ENCODE measurements at regions not wholly inside any gene's neighbourhood (a gene's known extent, or its start where the extent isn't known, plus 50 kb on each side); places are given as distances from the start of the nearest gene placed in this dataset.

DNA sequence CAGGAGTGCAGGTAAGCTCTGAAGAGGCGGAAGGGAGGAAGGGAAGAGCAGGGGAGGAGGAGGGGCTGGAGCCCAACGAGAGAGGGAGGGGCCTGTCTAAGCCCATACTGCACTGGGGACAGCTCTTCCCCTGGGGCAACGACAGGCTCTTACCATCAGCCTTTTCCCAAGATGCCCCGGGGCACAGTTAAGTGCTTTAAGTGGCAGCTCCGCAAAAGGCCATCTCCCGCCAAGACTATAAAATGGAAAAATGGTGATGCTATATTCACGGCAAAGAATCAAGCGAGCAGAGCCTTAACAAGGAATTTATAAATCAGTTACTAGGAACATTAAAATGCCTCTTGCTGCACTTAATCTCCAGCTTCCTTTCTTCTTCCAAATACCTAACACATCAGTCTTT, 110.2 kb upstream of the NLRP1 start:
- Histone ChIP-seq H3K27ac (ENCODE audit: insufficient read depth, low read length) (no peak overlapping the region), H3K27me3 (ENCODE audit: control insufficient read depth, insufficient read depth, low read length) (peaks cover 2% of the 10 kb centered on the region; the same call in 1 of the 2 replicates), H3K79me1 (ENCODE audit: low read depth in 1 of 2, low read length in 2 of 2) (no peaks in the 10 kb centered on the region), H3K36me3 (ENCODE audit: control insufficient read depth, insufficient read depth, low read length) (no peaks in the 10 kb centered on the region), H2AFZ (replicated peaks; ENCODE audit: low read length, poor library complexity) (no peak overlapping the region), H2BK5ac (ENCODE audit: low read depth, low read length, poor library complexity, severe bottlenecking) (no peak overlapping the region), H3K56ac (ENCODE audit: extremely low read depth, insufficient read depth, low read length) (no peak overlapping the region), H2BK20ac (ENCODE audit: low read depth, low read length) (no peak overlapping the region), H2BK120ac (ENCODE audit: low read depth, low read length) (no peak overlapping the region), H3K4me1 (ENCODE audit: control insufficient read depth, insufficient read depth, low read length) (no peaks in the 10 kb centered on the region), H3K23ac (ENCODE audit: low read depth, low read length) (no peak overlapping the region), H3K9me3 (ENCODE audit: control insufficient read depth, insufficient read depth, low read length) (no peaks in the 10 kb centered on the region), H4K20me1 (ENCODE audit: insufficient read depth, low read length) (no peaks in the 10 kb centered on the region), H3K18ac (ENCODE audit: low read depth, low read length) (no peak overlapping the region), H2BK15ac (ENCODE audit: low read depth, low read length) (no peak overlapping the region), H3K4ac (ENCODE audit: low read depth, low read length) (no peak overlapping the region), H3K9me1 (ENCODE audit: insufficient read depth, low read length) (no peaks in the 10 kb centered on the region), H3K4me3 (ENCODE audit: insufficient read depth, low read depth, low read length) (no peak overlapping the region), H3K14ac (replicated peaks; ENCODE audit: low read depth, low read length) (no peak overlapping the region), H4K5ac (ENCODE audit: low read depth, low read length) (no peak overlapping the region), H3K4me2 (ENCODE audit: low read depth, low read length) (no peak overlapping the region), H4K8ac (ENCODE audit: low read depth in 2 of 2, low read length in 2 of 2) (no peak overlapping the region), H2AK9ac (replicated peaks; ENCODE audit: low read depth, low read length, poor library complexity) (no peak overlapping the region), H4K91ac (ENCODE audit: insufficient read depth, low read depth, low read length) (no peak overlapping the region), H2AK5ac (ENCODE audit: low read depth, low read length) (no peak overlapping the region), H3K9ac (ENCODE audit: low read depth, low read length) (no peak overlapping the region)
- POLR2A ChIA-PET (ENCODE audit: unreplicated experiment) = no interaction called here
- DNase-seq (no peak), ATAC-seq (ENCODE audit: low read depth) (no peak)
- CTCF ChIA-PET = no interaction called here
- no peak for TF ChIP-seq SMC3 (IDR thresholded peaks at IDR 0.05; ENCODE audit: low read depth, low read length)
- no peak for TF ChIP-seq MXI1 (IDR thresholded peaks at IDR 0.05; ENCODE audit: borderline replicate concordance, low read depth, low read length)
- TF ChIP-seq FOS (IDR thresholded peaks at IDR 0.05; ENCODE audit: low read depth, low read length) = no peak
- TF ChIP-seq RFX5 (IDR thresholded peaks at IDR 0.05; ENCODE audit: low read depth, low read length) = no peak
- no peak for TF ChIP-seq CEBPB (IDR thresholded peaks at IDR 0.05; ENCODE audit: low read depth, low read length)
- TF ChIP-seq BHLHE40 (IDR thresholded peaks at IDR 0.05; ENCODE audit: low read depth, low read length) = no peak
- no peak for TF ChIP-seq MAZ (IDR thresholded peaks at IDR 0.05; ENCODE audit: borderline replicate concordance, low read depth, low read length)
- TF ChIP-seq, protein P1, sequence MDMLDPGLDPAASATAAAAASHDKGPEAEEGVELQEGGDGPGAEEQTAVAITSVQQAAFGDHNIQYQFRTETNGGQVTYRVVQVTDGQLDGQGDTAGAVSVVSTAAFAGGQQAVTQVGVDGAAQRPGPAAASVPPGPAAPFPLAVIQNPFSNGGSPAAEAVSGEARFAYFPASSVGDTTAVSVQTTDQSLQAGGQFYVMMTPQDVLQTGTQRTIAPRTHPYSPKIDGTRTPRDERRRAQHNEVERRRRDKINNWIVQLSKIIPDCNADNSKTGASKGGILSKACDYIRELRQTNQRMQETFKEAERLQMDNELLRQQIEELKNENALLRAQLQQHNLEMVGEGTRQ (IDR thresholded peaks at IDR 0.05; ENCODE audit: low read depth, low read length) = no peak
- TF ChIP-seq POLR2A (IDR thresholded peaks at IDR 0.05; ENCODE audit: low read depth, low read length) = no peak
- no peak for TF ChIP-seq RAD21 (IDR thresholded peaks at IDR 0.05; ENCODE audit: low read length)
- TF ChIP-seq CHD1 (IDR thresholded peaks at IDR 0.05; ENCODE audit: low read depth, low read length) = no peak
- no peak for TF ChIP-seq NFE2L2 (IDR thresholded peaks at IDR 0.05; ENCODE audit: low read depth, low read length)
- no peak for TF ChIP-seq MAFK (IDR thresholded peaks at IDR 0.05; ENCODE audit: low read depth, low read length)
- TF ChIP-seq, protein P2, sequence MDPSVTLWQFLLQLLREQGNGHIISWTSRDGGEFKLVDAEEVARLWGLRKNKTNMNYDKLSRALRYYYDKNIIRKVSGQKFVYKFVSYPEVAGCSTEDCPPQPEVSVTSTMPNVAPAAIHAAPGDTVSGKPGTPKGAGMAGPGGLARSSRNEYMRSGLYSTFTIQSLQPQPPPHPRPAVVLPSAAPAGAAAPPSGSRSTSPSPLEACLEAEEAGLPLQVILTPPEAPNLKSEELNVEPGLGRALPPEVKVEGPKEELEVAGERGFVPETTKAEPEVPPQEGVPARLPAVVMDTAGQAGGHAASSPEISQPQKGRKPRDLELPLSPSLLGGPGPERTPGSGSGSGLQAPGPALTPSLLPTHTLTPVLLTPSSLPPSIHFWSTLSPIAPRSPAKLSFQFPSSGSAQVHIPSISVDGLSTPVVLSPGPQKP (IDR thresholded peaks at IDR 0.05; ENCODE audit: borderline replicate concordance, low read depth, low read length) = no peak
- TF ChIP-seq RCOR1 (IDR thresholded peaks at IDR 0.05; ENCODE audit: insufficient replicate concordance, low read length) = no peak
- TF ChIP-seq, protein P3, sequence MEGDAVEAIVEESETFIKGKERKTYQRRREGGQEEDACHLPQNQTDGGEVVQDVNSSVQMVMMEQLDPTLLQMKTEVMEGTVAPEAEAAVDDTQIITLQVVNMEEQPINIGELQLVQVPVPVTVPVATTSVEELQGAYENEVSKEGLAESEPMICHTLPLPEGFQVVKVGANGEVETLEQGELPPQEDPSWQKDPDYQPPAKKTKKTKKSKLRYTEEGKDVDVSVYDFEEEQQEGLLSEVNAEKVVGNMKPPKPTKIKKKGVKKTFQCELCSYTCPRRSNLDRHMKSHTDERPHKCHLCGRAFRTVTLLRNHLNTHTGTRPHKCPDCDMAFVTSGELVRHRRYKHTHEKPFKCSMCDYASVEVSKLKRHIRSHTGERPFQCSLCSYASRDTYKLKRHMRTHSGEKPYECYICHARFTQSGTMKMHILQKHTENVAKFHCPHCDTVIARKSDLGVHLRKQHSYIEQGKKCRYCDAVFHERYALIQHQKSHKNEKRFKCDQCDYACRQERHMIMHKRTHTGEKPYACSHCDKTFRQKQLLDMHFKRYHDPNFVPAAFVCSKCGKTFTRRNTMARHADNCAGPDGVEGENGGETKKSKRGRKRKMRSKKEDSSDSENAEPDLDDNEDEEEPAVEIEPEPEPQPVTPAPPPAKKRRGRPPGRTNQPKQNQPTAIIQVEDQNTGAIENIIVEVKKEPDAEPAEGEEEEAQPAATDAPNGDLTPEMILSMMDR (conservative IDR thresholded peaks at IDR 0.05; ENCODE audit: low read depth, low read length) = no peak
- no CpG with 5 or more reads among the region's 8 CpGs for WGBS, 2 experiments (ENCODE audit: extremely low coverage in 2 of 2, insufficient read length in 1 of 2)
- in situ Hi-C loops (cut with MboI; ENCODE audit: low sequenced_read_pairs) = no loop called here
- dilution Hi-C loops (cut with HindIII; ENCODE audit: low sequenced_read_pairs, unreplicated experiment) = no loop called here
- intact Hi-C loops (cut with micrococcal nuclease) = loop anchor here (5.0 kb wide), 1 partner anchor 92 kb away; no protein-coding TSS in a partner anchor
- no TSS peak for BruUV-seq (replicated peaks)
